ENCODE measurements at regions not wholly inside any gene's neighbourhood (a gene's known extent, or its start where the extent isn't known, plus 50 kb on each side); places are given as distances from the start of the nearest gene placed in this dataset.

DNA sequence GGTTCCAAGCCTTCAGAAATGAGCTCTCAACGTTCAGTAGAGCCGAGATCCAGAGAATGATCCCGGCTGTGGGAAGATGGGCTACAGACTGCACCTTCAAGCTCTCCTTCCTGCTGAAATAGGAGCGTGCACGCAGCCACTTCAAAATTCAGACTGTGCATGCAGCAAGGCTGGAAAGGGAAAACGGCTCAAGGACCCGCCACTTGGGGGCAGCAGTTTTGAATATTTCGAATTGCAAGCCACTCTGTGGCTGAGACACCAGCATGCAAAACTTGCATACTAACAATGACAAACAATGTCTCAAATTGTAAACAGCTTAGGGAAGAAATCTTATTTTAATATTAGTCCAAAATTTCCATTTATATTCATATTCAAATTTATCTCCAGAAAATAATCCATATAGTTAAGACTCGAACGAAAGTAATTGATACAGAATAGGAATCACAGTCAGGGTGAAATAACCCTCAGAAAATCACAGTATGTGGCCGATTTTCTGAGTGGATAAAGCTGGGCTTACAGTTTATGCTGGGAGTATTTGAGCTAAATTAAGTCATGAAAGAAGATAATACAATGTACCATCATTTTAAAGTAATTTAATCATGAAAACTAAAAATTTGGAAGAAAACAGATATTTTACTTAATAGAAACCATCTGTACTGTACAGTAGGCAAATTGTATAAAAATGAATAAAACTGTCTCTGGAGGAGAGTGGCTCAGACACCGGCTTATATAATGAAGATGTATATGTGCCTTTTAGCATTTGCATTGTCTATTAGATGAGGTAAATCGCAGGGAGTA is 137.9 kb upstream of the MKI67 start:
- TF ChIP-seq, protein P1, sequence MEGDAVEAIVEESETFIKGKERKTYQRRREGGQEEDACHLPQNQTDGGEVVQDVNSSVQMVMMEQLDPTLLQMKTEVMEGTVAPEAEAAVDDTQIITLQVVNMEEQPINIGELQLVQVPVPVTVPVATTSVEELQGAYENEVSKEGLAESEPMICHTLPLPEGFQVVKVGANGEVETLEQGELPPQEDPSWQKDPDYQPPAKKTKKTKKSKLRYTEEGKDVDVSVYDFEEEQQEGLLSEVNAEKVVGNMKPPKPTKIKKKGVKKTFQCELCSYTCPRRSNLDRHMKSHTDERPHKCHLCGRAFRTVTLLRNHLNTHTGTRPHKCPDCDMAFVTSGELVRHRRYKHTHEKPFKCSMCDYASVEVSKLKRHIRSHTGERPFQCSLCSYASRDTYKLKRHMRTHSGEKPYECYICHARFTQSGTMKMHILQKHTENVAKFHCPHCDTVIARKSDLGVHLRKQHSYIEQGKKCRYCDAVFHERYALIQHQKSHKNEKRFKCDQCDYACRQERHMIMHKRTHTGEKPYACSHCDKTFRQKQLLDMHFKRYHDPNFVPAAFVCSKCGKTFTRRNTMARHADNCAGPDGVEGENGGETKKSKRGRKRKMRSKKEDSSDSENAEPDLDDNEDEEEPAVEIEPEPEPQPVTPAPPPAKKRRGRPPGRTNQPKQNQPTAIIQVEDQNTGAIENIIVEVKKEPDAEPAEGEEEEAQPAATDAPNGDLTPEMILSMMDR (IDR thresholded peaks at IDR 0.05) = no peak
- Histone ChIP-seq H3K9me3 (no peaks in the 10 kb centered on the region), H3K27ac (no peak overlapping the region), H3K36me3 (no peaks in the 10 kb centered on the region), H3K4me3 (ENCODE audit: low read depth in 1 of 2, low read length in 1 of 2) (no peak overlapping the region), H3K4me1 (ENCODE audit: control insufficient read depth in 1 of 2, insufficient read depth in 1 of 2, low read depth in 1 of 2, low read length in 1 of 2) (no peaks in the 10 kb centered on the region), H3K27me3 (peaks cover 63% of the 10 kb centered on the region)

DNA sequence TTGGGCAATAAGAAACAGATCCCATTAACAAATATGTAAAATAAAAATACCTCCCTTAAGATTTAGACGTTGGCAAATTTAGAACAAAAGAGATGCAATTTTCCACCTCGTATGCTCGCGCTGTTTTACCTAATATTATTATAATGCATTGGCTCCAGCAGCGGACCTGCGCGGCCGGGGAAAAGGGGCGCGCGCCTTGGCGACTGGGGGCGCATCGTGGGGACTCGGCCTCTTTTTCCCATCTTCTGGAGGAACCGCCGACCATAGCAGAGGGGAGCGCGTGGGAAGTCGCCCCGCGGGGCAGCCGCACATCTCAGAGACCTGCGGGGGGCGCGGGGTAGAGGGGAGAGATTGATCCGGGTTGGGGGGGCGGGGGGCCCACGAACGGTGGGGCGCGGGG is 139.4 kb upstream of the MKI67 start:
- H3K27ac ChIP-seq = no peak overlapping the region
- TF ChIP-seq, protein P1 (IDR thresholded peaks at IDR 0.05) = no peak
- no peaks in the 10 kb centered on the region for H3K9me3 ChIP-seq
- H3K36me3 ChIP-seq = no peaks in the 10 kb centered on the region
- peaks cover 66% of the 10 kb centered on the region for H3K27me3 ChIP-seq
- H3K4me3 ChIP-seq (ENCODE audit: low read depth in 1 of 2, low read length in 1 of 2) = no peak overlapping the region
- no peaks in the 10 kb centered on the region for H3K4me1 ChIP-seq (ENCODE audit: control insufficient read depth in 1 of 2, insufficient read depth in 1 of 2, low read depth in 1 of 2, low read length in 1 of 2)

DNA sequence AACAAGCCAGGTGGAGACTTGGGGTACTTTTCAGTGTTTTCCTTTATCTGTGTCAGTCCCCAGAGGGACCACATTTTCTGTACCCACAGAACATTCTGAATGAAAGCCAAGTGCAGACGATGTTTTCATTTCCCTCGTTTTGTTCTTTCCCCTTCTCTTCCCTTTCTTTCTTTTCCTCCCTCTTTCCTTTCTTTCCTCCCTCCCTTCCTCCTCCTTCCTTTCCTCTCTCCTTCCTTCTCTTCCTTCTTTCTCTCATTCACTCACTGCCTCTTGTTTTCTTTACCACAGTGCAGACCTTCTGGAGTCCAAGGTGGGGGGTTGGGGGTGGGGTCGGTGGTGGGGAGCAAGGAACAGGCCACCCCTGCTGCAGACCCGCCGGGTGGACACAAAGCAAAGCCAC is 141.4 kb upstream of the MKI67 start:
- TF ChIP-seq, protein P1 (IDR thresholded peaks at IDR 0.05) = no peak
- Histone ChIP-seq H3K4me3 (ENCODE audit: low read depth in 1 of 2, low read length in 1 of 2) (no peak overlapping the region), H3K36me3 (no peaks in the 10 kb centered on the region), H3K9me3 (no peaks in the 10 kb centered on the region), H3K27ac (no peak overlapping the region), H3K27me3 (peaks cover 66% of the 10 kb centered on the region), H3K4me1 (ENCODE audit: control insufficient read depth in 1 of 2, insufficient read depth in 1 of 2, low read depth in 1 of 2, low read length in 1 of 2) (no peaks in the 10 kb centered on the region)

DNA sequence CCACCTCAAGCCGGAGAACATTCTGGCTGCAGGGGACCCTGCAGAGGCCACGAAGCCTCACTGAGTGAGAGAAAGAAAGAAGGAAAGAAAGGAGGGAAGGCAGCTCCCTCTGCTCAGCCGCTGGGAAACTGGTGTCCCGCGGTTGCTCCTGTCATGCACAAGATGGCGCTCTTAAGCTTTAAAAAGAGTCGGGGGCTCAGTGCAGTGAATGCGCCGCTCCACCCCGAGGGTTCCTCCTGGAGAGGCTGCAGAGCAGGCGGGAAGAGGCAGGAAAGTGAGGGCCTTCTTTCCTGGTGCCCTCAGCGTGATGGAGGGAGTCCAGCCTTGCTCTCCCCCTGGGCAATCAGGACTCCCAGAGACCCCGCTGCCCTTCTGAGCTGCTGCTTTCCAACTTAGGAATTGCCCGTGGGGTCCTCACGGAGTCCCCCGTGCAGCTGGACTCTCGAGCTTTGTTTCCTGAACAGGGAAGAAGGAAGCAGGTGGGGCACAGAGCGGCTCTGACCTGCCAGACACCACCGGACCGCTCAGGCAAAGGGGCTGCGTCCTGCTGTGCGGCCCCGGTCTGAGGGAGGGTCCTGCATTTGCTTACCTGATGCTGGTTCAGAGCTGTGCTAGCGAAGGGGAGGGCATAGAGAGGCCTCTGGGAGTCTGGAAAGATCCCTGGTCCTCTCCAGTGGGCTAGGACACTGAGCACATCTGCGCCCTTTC is 141.9 kb upstream of the MKI67 start:
- TF ChIP-seq, protein P1 (IDR thresholded peaks at IDR 0.05) = no peak
- H3K4me1 ChIP-seq (ENCODE audit: control insufficient read depth in 1 of 2, insufficient read depth in 1 of 2, low read depth in 1 of 2, low read length in 1 of 2) = no peaks in the 10 kb centered on the region
- peaks cover 71% of the 10 kb centered on the region for H3K27me3 ChIP-seq
- H3K36me3 ChIP-seq = no peaks in the 10 kb centered on the region
- H3K27ac ChIP-seq = no peak overlapping the region
- H3K4me3 ChIP-seq (ENCODE audit: low read depth in 1 of 2, low read length in 1 of 2) = no peak overlapping the region
- no peaks in the 10 kb centered on the region for H3K9me3 ChIP-seq

DNA sequence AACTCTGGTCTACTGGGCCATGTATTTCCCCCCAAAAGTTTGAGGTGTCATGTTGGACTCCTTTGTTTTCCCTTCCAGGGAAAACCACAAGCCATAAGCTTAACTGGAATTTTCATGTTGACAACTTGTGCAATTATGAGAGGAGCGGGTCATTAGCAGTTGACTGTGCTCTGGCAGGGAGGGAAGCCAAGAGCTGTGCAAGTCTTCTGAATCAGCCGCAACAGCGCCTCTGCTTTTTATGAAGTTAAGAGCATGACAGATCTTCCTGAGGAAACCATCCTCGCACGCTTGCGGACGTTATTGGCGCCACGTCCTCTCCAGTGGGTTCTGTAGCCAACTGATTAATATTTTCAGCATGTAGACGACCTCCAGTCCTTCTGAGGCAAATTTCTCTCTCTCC is 148.7 kb upstream of the MKI67 start:
- H3K4me3 ChIP-seq (ENCODE audit: low read depth in 1 of 2, low read length in 1 of 2) = no peak overlapping the region
- H3K36me3 ChIP-seq = no peaks in the 10 kb centered on the region
- H3K27ac ChIP-seq = no peak overlapping the region
- no peaks in the 10 kb centered on the region for H3K4me1 ChIP-seq (ENCODE audit: control insufficient read depth in 1 of 2, insufficient read depth in 1 of 2, low read depth in 1 of 2, low read length in 1 of 2)
- peaks cover 75% of the 10 kb centered on the region for H3K27me3 ChIP-seq
- TF ChIP-seq, protein P1 (IDR thresholded peaks at IDR 0.05) = no peak
- H3K9me3 ChIP-seq = no peaks in the 10 kb centered on the region
